Fibroblast of pulmonary artery (primary cell): ENCODE measurements at regions not wholly inside any gene's neighbourhood (a gene's known extent, or its start where the extent isn't known, plus 50 kb on each side); places are given as distances from the start of the nearest gene placed in this dataset.
"Not testable (repeated sequence)": the region's sequence is repeated elsewhere in the genome, so short reads cannot be mapped to it uniquely, and the experiment has no call there.

Experiments used
- DNase-seq: peaks from one replicate; pipeline ENCODE4 v3.0.0-alpha.2; 2010; ENCODE audit warnings: low read depth
- H3K4me3 ChIP-seq: replicated peaks from 2 replicates; pipeline ENCODE4 v1.5.1; 2011; ENCODE audit warnings: low read depth, mild to moderate bottlenecking, control low read depth, low read length, moderate library complexity
- TF ChIP-seq, protein P1 (sequence below): IDR thresholded peaks from 2 replicates; pipeline ENCODE4 v1.5.1; 2011; ENCODE audit warnings: mild to moderate bottlenecking, control low read depth, low read length, inconsistent platforms; ENCODE audit errors: missing control alignments

DNA sequence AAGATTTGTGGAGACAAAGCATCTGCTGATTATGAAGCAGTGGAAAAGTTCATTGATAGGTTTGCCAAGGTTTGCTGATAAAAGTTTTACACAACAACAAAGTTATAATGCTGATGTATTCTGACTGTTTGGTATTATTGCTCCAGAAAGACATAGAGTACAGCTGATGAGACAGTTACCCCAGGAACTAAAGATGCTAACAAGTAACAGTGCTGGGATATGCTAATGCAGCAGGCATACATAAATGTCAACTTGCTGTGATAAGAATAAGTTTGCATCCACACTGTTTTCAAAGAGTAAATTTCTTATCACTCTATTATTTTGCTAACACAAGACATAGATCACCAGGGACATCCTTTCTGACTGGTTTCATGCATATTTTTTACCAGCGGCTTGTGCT, 1221.3 kb upstream of the CELF4 start:
- no peak overlapping the region for H3K4me3 ChIP-seq
- TF ChIP-seq, protein P1, sequence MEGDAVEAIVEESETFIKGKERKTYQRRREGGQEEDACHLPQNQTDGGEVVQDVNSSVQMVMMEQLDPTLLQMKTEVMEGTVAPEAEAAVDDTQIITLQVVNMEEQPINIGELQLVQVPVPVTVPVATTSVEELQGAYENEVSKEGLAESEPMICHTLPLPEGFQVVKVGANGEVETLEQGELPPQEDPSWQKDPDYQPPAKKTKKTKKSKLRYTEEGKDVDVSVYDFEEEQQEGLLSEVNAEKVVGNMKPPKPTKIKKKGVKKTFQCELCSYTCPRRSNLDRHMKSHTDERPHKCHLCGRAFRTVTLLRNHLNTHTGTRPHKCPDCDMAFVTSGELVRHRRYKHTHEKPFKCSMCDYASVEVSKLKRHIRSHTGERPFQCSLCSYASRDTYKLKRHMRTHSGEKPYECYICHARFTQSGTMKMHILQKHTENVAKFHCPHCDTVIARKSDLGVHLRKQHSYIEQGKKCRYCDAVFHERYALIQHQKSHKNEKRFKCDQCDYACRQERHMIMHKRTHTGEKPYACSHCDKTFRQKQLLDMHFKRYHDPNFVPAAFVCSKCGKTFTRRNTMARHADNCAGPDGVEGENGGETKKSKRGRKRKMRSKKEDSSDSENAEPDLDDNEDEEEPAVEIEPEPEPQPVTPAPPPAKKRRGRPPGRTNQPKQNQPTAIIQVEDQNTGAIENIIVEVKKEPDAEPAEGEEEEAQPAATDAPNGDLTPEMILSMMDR = no peak
- no peak for DNase-seq

DNA sequence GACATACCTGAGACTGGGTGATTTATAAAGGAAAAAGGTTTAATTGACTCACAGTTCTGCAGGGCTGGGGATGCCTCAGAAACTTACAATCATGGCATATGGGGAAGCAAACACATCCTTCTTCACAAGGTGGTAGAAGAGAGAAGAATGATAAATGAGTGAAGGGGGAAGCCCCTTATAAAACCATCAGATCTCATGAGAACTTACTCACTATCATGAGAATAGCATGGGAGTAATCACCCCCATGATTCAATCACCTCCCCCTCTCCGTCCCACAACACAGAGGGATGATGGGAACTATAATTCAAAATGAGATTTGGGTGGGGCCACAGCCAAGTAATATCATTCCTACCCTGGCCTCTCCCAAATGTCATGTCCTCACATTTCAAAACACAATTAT, 1206.0 kb upstream of the CELF4 start:
- not testable (repeated sequence) for DNase-seq, H3K4me3 ChIP-seq

DNA sequence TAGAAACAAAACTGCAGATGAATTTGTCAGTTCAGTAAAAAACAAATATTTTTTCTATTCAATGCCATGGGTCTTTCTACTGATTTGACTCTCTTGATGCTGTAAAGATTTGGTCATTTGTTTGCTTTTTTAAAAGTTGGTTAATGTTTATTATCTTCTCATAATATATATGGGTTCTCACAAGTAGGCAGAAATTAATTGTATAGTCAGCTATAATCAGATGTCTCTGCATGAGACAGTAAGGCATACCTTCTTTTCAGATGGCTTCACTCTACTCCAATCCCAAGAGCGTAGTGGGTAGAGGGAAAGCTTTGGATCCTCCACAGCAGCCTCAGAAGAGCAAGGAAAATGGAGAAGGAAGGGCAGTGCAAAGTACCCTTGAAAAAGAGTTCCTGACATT, 1202.9 kb upstream of the CELF4 start:
- no peak for DNase-seq
- TF ChIP-seq, protein P1 = no peak
- H3K4me3 ChIP-seq = no peak overlapping the region

DNA sequence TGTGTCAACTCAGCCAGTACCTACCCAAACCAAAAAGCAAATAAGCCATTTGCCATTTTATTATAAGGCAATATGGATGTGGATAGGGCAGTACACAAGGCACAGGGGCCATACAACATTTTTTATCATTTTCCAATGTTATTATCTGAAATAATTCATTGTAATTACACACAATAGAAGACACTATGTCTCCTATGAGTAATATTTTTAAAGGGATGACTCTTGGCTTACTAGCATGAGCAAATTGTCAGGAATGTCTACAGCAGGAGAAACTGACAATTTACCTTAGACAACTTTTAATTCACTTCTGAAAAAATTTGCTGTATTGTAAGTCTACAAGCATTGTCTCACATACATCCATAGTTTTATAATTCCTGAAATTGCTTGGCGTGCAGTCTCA, 1193.9 kb upstream of the CELF4 start:
- no peak for DNase-seq
- TF ChIP-seq, protein P1 = no peak
- no peak overlapping the region for H3K4me3 ChIP-seq

DNA sequence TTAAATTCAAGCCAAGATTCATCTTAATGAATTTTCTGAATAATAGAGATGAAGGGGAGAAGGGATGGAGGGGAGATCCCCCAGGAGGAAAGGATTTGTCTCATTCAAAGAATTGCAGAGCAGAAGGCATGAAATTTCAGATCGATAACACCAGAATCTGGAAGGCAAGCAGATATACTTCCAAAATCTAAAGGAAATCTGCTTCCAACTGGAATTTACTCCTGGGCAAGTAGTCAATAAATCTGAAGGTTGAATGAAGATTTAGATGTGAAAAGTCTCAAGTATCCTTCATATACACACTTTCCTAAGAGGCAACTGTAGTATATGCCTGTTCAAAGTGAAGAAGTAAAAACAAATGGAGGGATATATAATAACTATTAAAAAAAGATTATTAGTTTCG, 1190.8 kb upstream of the CELF4 start:
- no peak overlapping the region for H3K4me3 ChIP-seq
- TF ChIP-seq, protein P1 = no peak
- DNase-seq = no peak

DNA sequence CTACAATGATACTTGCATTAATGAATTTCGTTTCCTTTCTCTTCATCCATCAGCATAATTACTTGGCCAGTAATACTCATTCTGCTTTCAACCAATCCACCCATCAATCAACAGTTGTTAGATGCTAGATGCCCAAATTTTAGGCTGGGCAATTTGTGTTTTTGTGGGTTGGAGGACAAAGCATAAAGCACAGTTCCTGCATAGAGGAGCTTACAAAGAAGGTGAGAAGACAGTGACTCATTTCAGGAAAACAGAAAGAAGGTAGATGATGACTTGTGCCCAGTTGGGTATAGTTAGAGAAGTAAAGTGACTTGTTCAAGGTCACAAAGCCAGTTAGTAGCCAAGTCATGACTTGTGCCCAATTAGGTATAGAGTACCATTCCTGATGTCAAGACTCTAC, 1186.8 kb upstream of the CELF4 start:
- TF ChIP-seq, protein P1 = no peak
- DNase-seq = no peak
- H3K4me3 ChIP-seq = no peak overlapping the region

DNA sequence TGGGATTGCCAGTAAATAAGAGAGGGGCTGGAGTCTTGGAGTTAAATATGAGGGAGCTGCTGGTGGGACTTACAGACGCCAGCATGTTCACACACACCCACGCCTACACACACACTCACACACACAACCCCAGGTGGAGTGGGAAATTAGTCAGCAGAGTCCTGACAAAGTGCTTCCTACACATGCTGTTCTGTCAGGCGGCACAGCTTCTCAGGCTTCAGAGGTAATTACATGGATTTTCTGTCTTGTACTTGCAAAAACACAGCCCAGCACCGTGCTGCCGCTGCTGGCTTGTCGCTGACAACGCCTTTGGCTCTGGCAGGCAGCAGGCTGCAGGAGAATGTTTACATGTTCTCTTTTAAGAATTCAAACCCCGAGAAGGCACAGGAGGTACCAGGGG, 1186.3 kb upstream of the CELF4 start:
- H3K4me3 ChIP-seq = no peak overlapping the region
- DNase-seq = no peak
- TF ChIP-seq, protein P1 = no peak

DNA sequence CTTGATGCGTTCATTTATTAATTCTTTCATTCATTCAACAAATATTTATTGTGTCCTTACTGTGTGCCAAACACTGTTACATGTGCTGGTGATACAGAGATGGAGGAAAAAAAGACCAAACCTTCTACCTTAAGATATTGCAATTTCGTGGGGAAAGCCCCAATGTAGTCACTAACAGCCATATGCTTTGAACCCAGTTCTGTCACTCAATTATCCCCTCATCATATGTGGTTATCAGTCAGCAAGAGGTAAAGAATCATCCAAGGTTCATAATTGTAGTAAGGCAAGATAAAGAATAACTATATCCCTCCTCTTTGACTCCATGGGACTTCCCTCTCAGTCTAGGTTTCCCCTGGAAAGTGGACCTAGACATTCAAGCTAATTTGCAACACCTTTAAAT, 1185.6 kb upstream of the CELF4 start:
- no peak overlapping the region for H3K4me3 ChIP-seq
- DNase-seq = no peak
- TF ChIP-seq, protein P1 = no peak
